Hindlimb muscle (tissue), 1 donor: ENCODE measurements at regions not wholly inside any gene's neighbourhood (a gene's known extent, or its start where the extent isn't known, plus 50 kb on each side); places are given as distances from the start of the nearest gene placed in this dataset.

Experiments used
- DNase-seq: peaks from one replicate; pipeline ENCODE4 v3.0.0-alpha.2; 2013

GRCh38 chr4:133868856-133869255 is 332.7 kb downstream of the PABPC4L start:
- no peak for DNase-seq

GRCh38 chr4:133866328-133866699 is 335.3 kb downstream of the PABPC4L start:
- no peak for DNase-seq

GRCh38 chr4:133865612-133866327 is 335.8 kb downstream of the PABPC4L start:
- DNase-seq: no peak

- DNase-seq: no peak
Observed at GRCh38 chr4:133863153-133863552, 338.4 kb downstream of the PABPC4L start.

- no peak for DNase-seq
Observed at GRCh38 chr4:133856731-133857355, 344.7 kb downstream of the PABPC4L start.

- DNase-seq: no peak
Observed at GRCh38 chr4:133855001-133855400, 346.6 kb downstream of the PABPC4L start.

GRCh38 chr4:133839326-133839725 is 362.3 kb downstream of the PABPC4L start:
- DNase-seq: no peak

GRCh38 chr4:133823177-133823576 is 378.4 kb downstream of the PABPC4L start:
- DNase-seq: no peak

GRCh38 chr4:133812954-133813353 is 388.6 kb downstream of the PABPC4L start:
- no peak for DNase-seq

GRCh38 chr4:133812236-133812635 is 389.4 kb downstream of the PABPC4L start:
- DNase-seq: no peak

- no peak for DNase-seq
Observed at GRCh38 chr4:133808151-133808550, 393.4 kb downstream of the PABPC4L start.

- no peak for DNase-seq
Observed at GRCh38 chr4:133803341-133803740, 398.2 kb downstream of the PABPC4L start.

- no peak for DNase-seq
Observed at GRCh38 chr4:133802359-133803140, 399.0 kb downstream of the PABPC4L start.

GRCh38 chr4:133801883-133802282 is 399.7 kb downstream of the PABPC4L start:
- DNase-seq: no peak

GRCh38 chr4:133800966-133801365 is 400.6 kb downstream of the PABPC4L start:
- no peak for DNase-seq

- DNase-seq: no peak
Observed at GRCh38 chr4:133799717-133800315, 401.8 kb downstream of the PABPC4L start.

GRCh38 chr4:133777661-133778060 is 423.9 kb downstream of the PABPC4L start:
- no peak for DNase-seq

GRCh38 chr4:133776961-133777360 is 424.6 kb downstream of the PABPC4L start:
- no peak for DNase-seq

- DNase-seq: no peak
Observed at GRCh38 chr4:133776503-133776902, 425.1 kb downstream of the PABPC4L start.

- DNase-seq: no peak
Observed at GRCh38 chr4:133775881-133776280, 425.7 kb downstream of the PABPC4L start.

- no peak for DNase-seq
Observed at GRCh38 chr4:133775469-133775868, 426.1 kb downstream of the PABPC4L start.

- no peak for DNase-seq
Observed at GRCh38 chr4:133759428-133759827, 442.2 kb downstream of the PABPC4L start.

- no peak for DNase-seq
Observed at GRCh38 chr4:133741766-133742165, 459.8 kb downstream of the PABPC4L start.
